NCI-H2196 treated with DMSO at 0.1 percent for 48 hours (cell line): ENCODE measurements at regions not wholly inside any gene's neighbourhood (a gene's known extent, or its start where the extent isn't known, plus 50 kb on each side); places are given as distances from the start of the nearest gene placed in this dataset.
"Not testable (repeated sequence)": the region's sequence is repeated elsewhere in the genome, so short reads cannot be mapped to it uniquely, and the experiment has no call there.

Experiments
- DNase-seq: peaks from one replicate; lab custom pipeline; 2025; ENCODE audit not compliant: unreplicated experiment; lab: John Stamatoyannopoulos, UW

GRCh38 chr4:45283352-45283751 is 557.0 kb upstream of the GNPDA2 start:
- no peak for DNase-seq

GRCh38 chr4:45280121-45280520 is 553.8 kb upstream of the GNPDA2 start:
- DNase-seq: no peak

DNA sequence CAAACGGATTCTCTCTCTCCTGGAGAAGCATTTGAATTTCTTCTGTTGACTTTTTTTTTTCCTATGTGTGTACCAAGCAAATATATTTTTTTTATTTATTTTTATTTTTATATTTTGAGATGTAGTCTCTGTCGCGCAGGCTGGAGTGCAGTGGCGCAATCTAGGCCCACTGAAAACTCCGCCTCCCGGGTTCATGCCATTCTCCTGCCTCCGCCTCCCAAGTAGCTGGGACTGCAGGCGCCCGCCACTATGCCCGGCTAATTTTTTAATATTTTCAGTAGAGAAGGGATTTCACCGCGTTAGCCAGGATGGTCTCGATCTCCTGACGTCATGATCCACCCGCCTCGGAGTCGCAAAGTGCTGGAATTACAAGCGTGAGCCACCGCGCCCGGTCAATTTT is 549.5 kb upstream of the GNPDA2 start:
- DNase-seq: no peak

- not testable (repeated sequence) for DNase-seq
Observed at GRCh38 chr4:45248106-45248505, 521.8 kb upstream of the GNPDA2 start.

DNA sequence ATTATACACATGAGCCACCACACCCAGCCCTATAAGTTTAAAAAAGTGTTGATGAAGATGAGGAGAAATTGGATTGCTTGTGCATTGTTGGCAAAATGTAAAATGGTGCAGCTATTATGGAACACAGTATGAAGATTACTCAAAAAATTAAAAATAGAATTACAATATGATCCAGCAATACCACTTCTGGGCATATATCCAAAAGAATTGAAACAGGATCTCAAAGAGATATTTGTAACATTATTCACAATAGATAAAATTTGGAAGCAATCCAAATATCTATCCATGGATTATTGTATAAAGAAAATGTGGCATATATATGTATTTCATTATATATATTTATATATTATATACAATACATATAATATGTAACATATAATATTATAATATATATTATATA is 515.6 kb upstream of the GNPDA2 start:
- no peak for DNase-seq

DNA sequence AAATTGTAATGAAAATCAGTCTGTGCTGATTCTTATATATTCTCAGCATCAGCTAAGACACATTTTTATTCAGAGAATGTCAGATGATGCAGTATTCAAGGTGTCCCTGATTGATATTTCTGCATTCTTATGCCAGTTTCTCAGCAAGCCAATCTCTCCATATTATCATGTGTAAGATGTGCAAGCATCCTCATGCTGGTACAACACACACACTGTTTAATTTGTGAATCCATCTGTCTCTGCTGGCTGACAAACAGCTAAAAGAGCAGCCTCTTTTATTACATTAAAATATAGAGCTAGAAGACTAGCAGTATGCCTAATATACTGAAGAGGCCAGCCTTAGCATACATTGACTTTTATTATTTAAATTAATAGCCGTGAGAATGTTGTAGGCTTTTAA is 502.9 kb upstream of the GNPDA2 start:
- no peak for DNase-seq

DNA sequence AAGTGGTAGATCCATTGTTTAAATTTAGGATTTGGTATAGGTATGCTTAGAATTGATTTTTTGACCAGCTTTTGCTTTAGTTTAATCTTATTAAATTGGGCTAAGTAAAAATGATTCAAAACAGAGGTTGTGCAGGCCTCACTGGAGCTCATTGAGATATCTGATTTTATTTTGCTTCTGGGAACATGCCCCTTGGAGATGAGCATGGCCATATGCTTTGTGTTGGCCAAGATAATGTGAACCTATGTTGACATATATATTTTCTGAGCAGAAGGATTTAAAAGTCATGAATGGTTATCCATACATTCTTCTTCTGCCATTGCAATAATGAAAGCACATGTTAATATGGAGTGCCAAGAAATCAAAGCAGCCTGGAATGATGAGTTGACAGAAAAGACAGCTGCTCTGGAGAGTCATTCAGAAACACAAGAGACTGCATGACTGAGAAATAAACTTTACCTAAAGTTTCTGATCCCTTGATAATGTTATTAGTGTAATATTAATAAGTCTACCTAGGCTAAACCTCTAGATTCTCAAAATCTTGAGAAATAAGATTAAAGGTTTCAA is 489.7 kb upstream of the GNPDA2 start:
- DNase-seq: no peak

DNA sequence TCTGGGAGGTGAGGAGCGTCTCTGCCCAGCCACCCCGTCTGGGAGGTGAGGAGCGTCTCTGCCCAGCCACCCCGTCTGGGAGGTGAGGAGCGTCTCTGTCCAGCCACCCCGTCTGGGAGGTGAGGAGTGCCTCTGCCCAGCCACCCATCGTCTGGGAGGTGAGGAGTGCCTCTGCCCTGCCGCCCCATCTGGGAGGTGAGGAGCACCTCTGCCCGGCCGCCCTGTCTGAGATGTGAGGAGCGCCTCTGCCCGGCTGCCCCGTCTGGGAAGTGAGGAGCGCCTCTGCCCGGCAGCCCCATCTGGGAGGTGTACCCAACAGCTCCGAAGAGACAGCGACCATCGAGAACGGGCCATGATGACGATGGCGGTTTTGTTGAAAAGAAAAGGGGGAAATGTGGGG is 482.1 kb upstream of the GNPDA2 start:
- not testable (repeated sequence) for DNase-seq

- not testable (repeated sequence) for DNase-seq
Observed at GRCh38 chr4:45207864-45208331, 481.5 kb upstream of the GNPDA2 start.

- not testable (repeated sequence) for DNase-seq
Observed at GRCh38 chr4:45207241-45207863, 481.0 kb upstream of the GNPDA2 start.

DNA sequence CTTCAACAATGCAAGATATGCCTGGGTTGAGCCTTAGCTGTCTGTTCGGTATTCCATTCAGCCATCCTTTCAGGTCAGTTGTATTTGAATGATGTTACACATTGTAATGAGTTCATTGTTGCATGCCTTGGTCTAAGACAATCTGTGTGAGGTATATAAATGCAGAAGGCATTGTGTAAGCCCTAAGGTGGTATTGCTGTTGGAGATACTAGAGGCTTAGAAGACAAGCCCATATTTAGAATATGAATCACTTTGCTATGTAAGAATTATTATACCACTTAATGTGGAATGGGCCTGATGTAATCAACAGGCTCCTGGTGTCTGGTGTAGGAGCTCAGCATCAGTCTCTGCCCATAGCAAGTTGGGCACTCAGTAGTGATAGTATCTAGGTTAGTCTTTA is 473.4 kb upstream of the GNPDA2 start:
- no peak for DNase-seq

- DNase-seq: no peak
Observed at GRCh38 chr4:45188501-45188900, 462.1 kb upstream of the GNPDA2 start.

GRCh38 chr4:45186249-45186648 is 459.9 kb upstream of the GNPDA2 start:
- no peak for DNase-seq

- DNase-seq: no peak
Observed at GRCh38 chr4:45183905-45184304, 457.5 kb upstream of the GNPDA2 start.

DNA sequence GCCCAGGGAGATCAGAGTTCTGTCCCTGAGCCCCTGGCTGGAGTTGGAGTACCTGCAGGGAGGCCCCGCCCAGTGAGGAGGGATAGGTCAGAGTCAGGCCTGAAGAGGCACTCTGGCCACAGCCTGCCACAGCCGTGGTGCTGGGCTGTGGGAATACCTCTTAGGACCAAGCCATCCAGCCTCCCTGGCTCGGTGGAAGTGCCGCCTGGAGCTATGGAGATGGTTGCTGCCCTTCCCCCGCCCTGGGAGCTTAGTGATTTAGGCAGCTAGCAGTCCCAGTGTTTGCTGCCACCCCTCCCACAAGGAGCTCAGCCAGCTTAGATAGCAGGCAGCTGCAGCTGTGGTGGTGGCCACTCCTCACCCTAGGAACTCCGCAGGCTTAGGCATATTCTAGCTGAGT is 446.3 kb upstream of the GNPDA2 start:
- no peak for DNase-seq

DNA sequence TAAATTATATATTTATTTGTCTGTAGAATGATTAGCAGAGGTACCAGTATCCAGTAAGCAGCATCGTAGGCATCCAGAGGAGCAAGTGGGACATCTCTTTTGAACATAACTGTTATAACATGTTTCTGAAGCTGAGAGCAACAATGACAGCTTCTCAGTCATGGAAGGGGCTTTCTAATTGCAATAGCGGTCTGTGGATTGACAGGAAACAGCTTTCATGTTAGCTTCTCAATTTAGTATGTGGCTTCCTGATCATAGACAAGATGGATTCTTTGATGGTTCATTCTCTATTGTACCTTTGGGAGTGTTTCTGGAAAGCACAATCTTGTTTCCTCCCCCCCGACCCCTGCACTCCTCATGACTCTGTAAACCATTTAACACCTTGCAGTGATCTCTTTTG is 434.6 kb upstream of the GNPDA2 start:
- DNase-seq: no peak

DNA sequence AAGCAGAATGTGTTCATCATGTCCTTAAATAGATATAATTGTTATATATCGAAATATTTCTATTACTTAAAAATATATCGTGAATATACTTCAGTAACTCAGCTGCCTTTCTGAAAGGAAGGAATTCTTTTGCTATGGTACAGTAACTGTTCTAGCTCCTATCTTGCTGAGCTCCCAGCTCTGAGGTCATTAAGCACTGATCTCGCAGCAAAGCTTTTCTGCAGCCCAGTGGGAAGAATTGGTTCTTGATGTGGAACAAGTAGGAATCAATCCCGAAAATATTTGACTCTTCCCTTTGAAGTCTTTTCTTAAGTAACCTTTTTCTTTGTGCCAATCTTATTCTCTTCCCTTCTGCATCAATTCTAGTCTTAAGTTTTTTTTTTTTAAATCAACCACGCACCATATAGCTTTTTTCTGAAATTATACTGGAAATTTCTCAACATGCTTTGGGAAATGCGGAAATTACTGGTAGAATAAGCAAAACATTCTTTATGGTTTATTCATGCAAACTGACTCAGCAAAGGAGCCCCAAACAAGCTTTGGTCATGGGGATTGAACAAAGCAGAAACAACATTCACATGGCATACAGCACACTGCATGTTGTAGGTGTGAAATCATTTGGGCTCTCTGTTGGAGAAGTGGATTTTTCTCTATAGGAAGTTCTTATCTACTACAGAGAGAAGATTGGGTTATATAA is 428.9 kb upstream of the GNPDA2 start:
- no peak for DNase-seq

- no peak for DNase-seq
Observed at GRCh38 chr4:45147866-45148265, 421.5 kb upstream of the GNPDA2 start.

DNA sequence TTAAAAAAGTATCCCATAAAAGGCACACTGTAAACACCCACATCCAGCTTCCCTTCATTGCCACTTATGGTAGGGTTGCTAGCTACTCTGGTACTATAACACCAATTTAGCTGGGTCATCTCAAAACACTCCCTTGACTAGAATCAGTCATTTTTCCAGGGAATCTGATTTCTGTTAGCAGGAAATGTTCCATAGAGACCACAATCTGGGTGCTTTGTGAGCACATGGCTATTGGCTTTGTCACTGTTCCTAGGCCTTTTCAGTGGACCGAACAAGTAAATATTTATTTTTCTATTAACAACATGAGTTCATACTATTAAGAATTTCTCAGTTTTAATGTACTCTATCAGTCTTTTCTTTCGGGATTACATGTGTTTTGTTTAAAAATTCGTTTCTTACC is 404.7 kb upstream of the GNPDA2 start:
- DNase-seq: no peak

- DNase-seq: no peak
Observed at GRCh38 chr4:45122406-45122805, 396.1 kb upstream of the GNPDA2 start.

GRCh38 chr4:45121426-45121975 is 395.1 kb upstream of the GNPDA2 start:
- DNase-seq: no peak

- DNase-seq: no peak
Observed at GRCh38 chr4:45120163-45120562, 393.8 kb upstream of the GNPDA2 start.
